H7 (cell line): ENCODE measurements at regions not wholly inside any gene's neighbourhood (a gene's known extent, or its start where the extent isn't known, plus 50 kb on each side); places are given as distances from the start of the nearest gene placed in this dataset.

Experiments used
- DNase-seq: peaks from one replicate; pipeline ENCODE4 v3.0.0; 2012
- H3K27me3 ChIP-seq: 2 replicates; pipeline ENCODE4 v1.6.0; 2011; ENCODE audit warnings: mild to moderate bottlenecking, low read length; ENCODE audit not compliant: control insufficient read depth, insufficient read depth
- H3K36me3 ChIP-seq: replicated peaks from 2 replicates; pipeline ENCODE4 v1.5.1; 2011; ENCODE audit warnings: low read length; ENCODE audit not compliant: control insufficient read depth, insufficient read depth
- H3K4me3 ChIP-seq: 2 replicates; pipeline ENCODE4 v1.5.1; 2011; ENCODE audit warnings: low read depth, mild to moderate bottlenecking, control low read depth, low read length, moderate library complexity; ENCODE audit not compliant: insufficient read depth

DNA sequence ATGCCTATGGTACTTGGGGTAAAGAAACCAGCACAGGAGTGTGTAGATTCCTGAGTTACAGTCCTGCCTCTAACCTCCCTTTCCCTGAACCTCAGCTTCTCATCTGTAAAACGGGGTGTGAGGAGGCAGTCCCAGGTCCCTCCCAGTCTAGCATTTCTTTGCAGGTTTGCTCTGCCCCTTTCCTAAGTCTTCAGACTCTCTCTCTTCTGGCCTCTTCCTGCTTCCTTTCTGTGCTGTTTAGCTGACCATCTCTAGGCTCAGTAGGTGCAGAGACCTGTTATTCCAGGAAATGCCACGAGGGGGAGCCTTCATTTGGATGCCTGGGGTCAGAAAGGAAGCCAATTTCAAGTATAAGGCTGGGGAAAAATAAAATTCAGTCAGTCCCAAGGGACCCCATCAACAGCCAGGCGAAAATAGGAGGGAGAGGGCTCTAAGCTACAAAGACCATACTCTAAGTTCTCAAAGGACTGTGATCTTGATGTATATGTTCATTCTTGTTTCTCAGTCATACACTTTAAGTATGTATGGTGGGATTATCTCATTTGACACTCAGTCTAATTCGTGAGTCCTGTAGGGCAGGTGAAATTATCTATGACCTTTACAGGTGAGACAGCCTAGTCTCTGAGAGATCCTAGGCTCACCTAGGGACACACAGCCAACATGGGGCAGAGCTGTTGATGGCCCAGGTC lies 89.1 kb downstream of the NCR2 start:
- H3K36me3 ChIP-seq, result no peaks in the 10 kb centered on the region
- no peak overlapping the region for H3K4me3 ChIP-seq
- DNase-seq, result peak; percentile 85
- peaks cover 68% of the 10 kb centered on the region for H3K27me3 ChIP-seq

DNA sequence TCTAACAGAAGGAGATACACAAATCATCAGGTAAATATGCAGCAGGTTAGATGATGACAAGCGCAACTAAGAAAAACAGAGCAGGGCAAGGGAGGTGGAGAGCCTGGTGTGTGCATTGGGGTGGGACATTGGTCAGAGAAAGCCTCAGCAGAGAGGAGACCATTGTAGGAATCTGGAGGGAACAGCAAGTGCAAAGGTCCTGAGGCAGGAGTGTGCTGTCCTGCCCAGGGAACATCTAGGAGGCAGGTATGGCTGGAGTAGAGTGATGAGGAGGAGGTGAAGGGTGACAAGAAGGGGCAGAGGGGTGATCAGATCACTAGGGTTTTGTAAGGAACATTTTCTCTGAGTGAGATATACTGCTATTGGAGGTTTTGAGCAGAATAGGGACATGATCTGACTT lies 90.1 kb downstream of the NCR2 start:
- peaks cover 71% of the 10 kb centered on the region for H3K27me3 ChIP-seq
- no peak overlapping the region for H3K4me3 ChIP-seq
- no peak for DNase-seq
- no peaks in the 10 kb centered on the region for H3K36me3 ChIP-seq

DNA sequence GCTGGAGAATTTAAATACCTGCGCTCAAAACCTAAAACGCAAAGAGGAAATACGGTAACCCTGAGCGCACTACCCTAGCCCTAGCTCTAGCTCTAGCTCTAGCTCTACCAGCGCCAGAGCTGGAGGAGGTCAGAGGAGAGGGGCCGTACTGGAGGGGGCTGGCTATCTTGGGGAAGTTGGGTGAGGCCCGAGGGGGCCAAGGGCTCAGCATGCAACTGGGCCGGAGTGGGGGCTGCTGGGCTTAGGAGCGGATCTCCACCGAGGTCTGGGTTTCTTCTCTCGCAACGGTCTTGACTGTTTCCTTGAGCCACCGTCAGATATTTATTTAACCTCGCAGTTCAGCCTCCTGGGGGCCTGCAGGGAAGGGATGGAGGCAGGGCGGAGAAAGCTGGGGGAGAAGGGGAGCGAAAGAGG lies 91.0 kb downstream of the NCR2 start:
- H3K4me3 ChIP-seq, result peak overlapping the region; percentile 54; the same call in 1 of the 2 replicates
- peak; percentile 79 for DNase-seq
- no peaks in the 10 kb centered on the region for H3K36me3 ChIP-seq
- H3K27me3 ChIP-seq, result peaks cover 68% of the 10 kb centered on the region

DNA sequence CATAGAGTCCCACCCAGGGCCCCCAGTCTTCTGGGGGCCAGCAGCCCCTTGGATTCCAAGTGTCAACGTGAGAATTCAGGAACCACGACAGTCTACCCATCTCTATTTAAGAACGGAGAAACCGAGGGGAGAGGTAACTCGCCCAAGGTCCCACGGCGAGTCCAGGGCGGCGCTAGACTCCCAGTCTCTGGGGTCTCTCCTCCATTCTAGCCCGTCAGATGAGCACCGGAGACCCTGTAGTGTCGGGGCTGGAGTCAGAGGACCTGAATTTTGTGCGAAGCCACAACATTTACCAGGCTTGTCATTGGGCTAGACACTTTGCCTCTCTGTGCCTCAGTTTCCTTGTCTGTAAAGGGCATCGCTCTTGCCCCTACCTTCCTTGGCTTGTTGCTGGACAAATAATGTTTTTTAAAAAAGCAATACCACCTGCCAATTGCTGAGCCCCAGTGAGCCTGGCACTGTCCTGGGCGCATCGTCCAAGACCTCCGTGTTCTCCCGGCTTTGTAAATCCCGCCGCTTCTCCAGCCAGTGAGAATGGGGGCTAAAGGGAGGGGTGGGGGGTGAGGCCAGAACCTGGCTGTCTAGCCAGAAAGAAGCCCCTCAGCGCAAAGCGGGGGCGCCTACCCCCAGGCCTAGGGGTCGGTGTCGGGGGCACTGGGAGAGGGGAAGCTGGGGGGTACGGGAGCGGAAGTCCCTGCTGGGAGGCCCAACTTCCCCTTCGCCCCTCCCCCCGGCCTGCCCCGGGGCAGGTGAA lies 91.7 kb downstream of the NCR2 start:
- Histone ChIP-seq H3K27me3 (peaks cover 67% of the 10 kb centered on the region), H3K36me3 (no peaks in the 10 kb centered on the region), H3K4me3 (peak overlapping the region; percentile 54)
- DNase-seq, result peak; percentile 64

DNA sequence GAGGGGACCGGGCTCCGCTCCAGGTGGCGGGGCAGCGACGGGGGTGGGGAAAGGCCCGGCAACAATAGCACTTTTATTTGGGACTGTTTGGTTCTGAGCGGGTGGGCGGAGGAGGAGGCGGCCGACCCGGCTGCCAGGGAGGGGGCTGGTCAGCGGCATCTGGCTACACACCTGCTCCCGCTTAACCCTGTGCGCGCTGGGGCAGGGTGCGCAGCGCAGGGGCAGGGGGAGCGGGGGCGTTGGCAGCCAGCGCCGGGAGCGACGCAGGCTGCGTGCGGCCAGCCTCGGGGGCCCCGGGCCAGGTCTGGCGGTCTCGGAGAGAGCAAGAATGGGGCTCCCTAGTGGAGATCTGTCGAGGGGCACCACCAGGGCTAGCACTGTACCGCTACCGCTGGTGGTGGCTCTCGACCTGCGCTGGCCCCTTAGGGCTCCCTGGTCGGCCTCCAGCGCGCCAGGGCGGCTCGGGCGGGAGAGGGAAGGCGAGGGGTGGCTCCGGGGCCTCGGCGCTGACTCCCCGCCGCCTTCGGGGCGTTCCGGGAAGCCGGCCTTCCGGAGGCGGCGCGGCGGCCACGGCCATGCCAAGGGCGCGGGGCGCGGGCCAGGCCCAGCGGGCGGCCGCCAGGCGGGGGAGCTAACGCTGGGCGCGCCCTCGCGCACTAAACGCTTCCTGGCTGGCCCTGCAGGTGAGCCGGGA lies 92.4 kb downstream of the NCR2 start:
- Histone ChIP-seq H3K27me3 (peaks cover 63% of the 10 kb centered on the region), H3K4me3 (peak overlapping the region; percentile 54), H3K36me3 (no peaks in the 10 kb centered on the region)
- peak; percentile 93 for DNase-seq

DNA sequence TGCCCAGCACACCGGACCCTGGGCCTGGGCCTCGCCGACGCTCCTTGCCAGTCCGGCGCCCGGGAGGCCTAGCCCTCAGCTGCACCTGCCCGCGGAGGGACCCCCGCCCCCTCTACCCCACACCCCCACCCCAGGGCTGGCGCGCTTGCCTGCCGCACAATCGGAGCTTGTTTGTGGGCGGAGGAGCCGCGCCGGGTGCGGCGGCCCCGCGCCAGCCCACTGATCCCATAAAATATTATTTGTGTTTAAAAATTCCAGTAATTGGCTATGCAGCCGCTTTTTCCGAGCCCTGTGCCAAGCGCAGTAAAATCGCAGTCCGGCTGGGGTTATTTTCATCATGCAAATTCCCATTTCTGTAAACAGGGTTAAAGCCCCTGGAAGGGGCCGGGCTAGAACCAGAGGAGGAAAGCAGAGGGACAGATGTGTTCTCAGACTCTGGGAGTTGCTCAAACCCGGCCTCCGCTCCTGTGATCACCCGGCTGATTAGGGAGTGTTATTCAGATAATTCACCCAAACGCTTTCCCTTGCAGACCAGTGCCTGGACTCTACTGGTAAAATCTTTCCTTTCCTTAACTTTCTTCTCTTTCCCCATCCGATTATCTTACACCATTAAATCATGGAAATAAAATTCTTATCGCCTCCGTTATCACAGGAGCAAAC lies 93.1 kb downstream of the NCR2 start:
- Histone ChIP-seq H3K4me3 (peak overlapping the region; percentile 54), H3K27me3 (peaks cover 59% of the 10 kb centered on the region), H3K36me3 (no peaks in the 10 kb centered on the region)
- peak; percentile 78 for DNase-seq

DNA sequence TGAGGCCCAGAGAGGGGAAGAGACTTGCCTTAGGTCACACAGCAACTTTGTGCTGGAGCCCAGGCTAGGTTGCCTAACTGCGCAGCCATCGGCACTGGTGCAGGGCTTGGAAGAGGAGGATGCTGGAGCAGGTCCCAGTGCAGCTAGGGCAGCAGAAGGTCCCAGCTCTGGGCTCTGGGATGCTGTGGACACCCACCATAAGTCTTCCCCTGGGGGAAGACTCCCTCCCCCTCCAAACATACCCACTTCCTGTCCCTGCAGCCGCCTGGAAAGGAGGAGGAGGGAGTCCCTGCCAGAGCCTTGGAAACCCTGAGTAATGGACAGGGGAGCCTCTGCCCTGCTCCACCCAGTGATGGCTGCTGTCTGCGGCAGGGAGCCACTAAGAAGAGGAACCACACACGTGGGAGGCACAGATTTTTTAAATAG lies 93.6 kb downstream of the NCR2 start:
- Histone ChIP-seq H3K4me3 (no peak overlapping the region), H3K36me3 (no peaks in the 10 kb centered on the region), H3K27me3 (peaks cover 59% of the 10 kb centered on the region)
- peak; percentile 52 for DNase-seq

DNA sequence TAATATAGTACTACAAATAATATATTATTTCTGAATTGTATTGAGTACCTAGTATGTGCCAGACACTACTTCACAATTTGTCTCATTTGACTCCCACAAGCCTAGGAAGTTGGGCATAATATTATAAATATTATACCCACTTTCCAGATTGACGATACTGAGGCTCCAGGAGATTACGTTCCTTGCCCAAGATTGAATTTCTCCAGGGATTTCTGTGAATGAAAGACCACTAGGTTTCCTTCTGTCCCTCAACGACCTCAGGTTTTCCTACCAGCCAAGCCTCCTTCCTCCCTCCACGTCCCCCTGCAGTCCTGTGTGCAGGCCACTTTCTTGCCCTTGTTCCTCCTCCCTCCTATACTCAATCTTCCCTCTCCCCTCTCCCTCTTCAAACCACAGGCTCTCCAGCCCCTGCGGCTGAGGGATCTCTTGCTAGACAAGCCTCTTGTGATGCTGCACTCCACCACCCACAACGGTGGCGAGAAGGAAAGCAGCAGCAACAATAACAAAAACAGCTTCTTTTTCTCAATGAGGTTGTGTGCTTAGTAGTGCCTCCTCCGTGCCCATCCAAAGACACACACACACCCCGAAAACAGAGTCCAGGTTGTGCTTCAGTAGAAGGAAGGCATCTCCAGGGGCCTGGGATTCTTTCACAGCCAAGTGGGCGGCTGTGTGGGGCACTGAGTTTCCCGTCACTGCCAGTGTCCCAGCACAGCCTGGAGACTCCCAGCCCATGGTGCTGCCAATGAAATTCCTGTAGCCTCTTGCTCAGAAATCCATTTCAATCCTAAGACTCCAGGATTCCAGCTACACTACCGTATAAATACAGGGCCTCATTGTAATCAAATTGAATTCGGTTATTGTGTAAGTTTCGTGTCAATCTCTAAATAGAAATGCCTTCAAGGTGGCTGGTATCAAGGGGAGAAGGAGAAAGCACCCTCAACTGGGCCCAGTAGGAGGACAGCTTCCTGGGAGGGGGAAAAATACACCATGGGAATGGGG lies 94.4 kb downstream of the NCR2 start:
- peaks cover 58% of the 10 kb centered on the region for H3K27me3 ChIP-seq
- DNase-seq, result peak; percentile 59

DNA sequence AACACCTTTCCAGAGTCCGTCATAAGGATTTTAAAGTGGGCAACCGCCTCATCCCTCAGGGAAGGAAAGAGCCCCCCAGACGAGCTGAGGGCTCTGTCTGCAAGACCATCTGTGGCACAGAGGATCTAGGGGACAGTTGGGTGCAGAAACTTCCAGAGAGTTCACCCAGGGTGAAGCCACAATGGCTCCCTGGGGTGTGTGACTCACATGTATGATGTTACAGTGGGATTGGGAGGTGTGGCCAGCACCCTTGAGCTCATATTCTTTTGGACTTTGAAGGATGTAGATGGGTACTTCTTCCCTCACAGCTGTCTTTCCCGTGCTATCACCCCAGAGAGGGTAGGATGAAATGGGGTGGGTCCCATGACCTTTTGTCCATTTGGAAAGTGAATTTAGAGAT lies 95.5 kb downstream of the NCR2 start:
- no peak overlapping the region for H3K4me3 ChIP-seq
- no peak for DNase-seq
- H3K27me3 ChIP-seq, result peaks cover 47% of the 10 kb centered on the region

More for the DNA sequence above, 94.4 kb downstream of the NCR2 start:
- Histone ChIP-seq H3K4me3 (no peak overlapping the region), H3K36me3 (no peaks in the 10 kb centered on the region)

DNA sequence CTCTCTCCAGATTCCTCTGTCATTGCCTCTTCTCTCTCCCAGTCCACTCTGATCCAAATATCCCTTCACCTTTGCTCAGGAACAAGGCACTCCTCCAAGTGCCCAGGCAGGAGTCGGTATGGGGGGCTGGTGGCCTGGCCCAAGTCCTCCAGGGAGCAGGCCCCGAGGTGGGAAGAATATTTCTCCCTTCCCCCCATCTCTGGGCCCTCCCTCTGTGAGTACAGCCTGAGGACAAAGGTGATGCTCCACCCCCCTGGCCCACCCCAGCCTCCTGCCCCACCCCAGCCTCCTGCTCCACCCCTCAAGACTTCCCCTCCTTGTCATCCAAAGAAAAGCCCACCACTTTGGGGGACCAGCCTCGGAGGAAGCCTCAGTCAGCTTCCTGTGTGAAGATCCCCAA lies 96.9 kb downstream of the NCR2 start:
- no peak overlapping the region for H3K4me3 ChIP-seq
- peaks cover 33% of the 10 kb centered on the region for H3K27me3 ChIP-seq
- no peaks in the 10 kb centered on the region for H3K36me3 ChIP-seq
- DNase-seq, result no peak

More for the DNA sequence above, 95.5 kb downstream of the NCR2 start:
- H3K36me3 ChIP-seq, result no peaks in the 10 kb centered on the region

DNA sequence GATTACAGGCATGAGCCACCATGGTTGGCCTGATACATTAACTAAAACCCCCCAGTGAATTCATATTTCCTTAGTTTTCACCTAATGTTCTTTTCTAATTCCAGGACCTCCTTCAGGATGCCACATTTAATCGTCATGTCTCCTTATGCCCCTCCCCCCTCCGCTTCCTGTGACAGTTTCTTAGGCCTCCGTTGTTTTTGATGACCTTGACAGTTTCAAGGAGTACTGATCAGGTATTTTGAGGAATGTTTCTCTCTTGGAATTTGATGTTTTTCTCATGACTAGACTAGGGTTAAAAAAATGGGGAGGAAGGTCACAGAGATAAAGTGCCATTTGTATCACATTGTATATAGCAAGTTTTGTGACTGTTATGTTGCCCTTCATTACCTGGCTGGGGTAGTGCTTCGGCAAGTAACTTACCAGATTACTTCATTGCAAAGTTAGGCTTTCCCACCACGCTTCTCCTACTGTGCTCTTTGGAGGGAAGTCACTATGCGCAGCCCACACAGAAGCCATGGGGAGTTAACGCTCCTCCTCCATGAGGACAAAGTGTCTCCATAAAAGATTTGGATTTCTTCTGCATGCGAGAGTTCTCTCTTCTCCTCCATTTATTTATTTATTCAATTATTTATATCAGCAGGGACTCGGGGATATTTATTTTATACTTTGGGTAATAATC lies 99.5 kb downstream of the NCR2 start:
- DNase-seq, result no peak

DNA sequence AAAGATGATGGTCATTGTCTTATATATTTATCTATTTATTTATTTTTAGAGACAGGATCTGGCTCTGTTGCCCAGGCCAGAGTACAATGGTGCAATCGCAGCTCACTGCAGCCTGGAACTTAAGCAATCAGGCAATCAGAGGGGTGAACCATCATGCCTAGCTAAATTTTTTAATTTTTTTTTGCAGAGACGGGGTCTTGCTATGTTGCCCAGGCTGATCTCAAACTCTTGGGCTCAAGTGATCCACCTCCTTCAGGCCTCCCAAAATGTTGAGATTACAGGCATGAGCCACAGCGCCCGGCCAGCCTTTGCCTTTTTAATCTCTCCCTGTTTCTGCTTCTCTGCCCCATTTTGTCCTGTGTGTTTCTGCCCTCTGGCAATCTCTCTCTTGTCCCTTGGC lies 102.2 kb downstream of the NCR2 start:
- no peak overlapping the region for H3K4me3 ChIP-seq
- no peaks in the 10 kb centered on the region for H3K36me3 ChIP-seq
- H3K27me3 ChIP-seq, result peaks cover 2% of the 10 kb centered on the region; the same call in 1 of the 2 replicates
- no peak for DNase-seq

More for the DNA sequence above, 99.5 kb downstream of the NCR2 start:
- Histone ChIP-seq H3K27me3 (peaks cover 14% of the 10 kb centered on the region), H3K36me3 (no peaks in the 10 kb centered on the region), H3K4me3 (no peak overlapping the region)

DNA sequence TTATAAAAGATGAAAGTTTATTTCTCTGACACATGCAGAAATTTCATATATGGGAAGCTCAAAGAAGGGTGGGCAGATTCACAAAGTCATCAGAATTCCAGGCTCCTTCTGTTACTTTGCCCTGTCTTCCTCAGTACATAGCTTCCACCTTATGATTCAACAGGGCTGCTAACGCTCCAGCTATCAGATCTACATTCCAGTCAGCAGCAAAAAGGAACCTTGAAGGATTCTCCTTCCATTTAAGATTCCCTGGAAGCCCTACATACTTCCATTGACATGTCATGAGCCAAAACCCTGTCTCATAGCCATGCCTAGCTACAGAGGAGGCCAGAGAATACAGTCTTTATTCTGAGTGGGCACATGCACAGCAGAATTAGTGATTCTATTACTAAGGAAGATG lies 103.3 kb downstream of the NCR2 start:
- Histone ChIP-seq H3K27me3 (peaks cover 5% of the 10 kb centered on the region; the same call in 1 of the 2 replicates), H3K36me3 (no peaks in the 10 kb centered on the region), H3K4me3 (no peak overlapping the region)
- no peak for DNase-seq
